K562 (cell line): ENCODE measurements at regions not wholly inside any gene's neighbourhood (a gene's known extent, or its start where the extent isn't known, plus 50 kb on each side); places are given as distances from the start of the nearest gene placed in this dataset.

ENCODE experiments used
- ATAC-seq: fragments of 200-7000 bp; cut with Tn5 transposase; 3 replicates; pipeline ENCODE4 v1.9.1; 2020; ENCODE audit warnings: moderate library complexity
- BruUV-seq: library from RNA; stranded (reverse); fragments of 400-500 nt; replicated peaks from 2 replicates; lab custom pipeline; 2021; lab: Mats Ljungman, UMichigan
- CTCF ChIA-PET: fragments of 300-600 bp; formaldehyde crosslinking; extraction: SDS; loops from one replicate; lab custom pipeline; 2021; ENCODE audit warnings: low intra/inter-chr PET ratio; lab: Yijun Ruan, JAX
- POLR2A ChIA-PET: fragments of 300-600, 350-650 bp; sonication (Branson Sonifier 250); formaldehyde crosslinking; extraction: SDS; loops from one replicate; lab custom pipeline; 2021; ENCODE audit warnings: antibody characterized with exemption, inconsistent platforms; lab: Yijun Ruan, JAX
- DNase-seq, 4 experiments: peaks; one replicate each; pipeline versions ENCODE4 v3.0.0 to v3.0.0-alpha.2; 2011 to 2018; ENCODE audit warnings: low spot score in 3 of 4, mixed read lengths in 3 of 4; ENCODE audit errors: extremely low read depth in 1 of 4
- FAIRE-seq: peaks from 2 replicates; lab custom pipeline; 2011; peaks lifted over from hg19 to GRCh38; lab: Jason Lieb, UNC
- H2AFZ ChIP-seq: 2 replicates; pipeline ENCODE4 v1.6.0; 2011; ENCODE audit warnings: low read depth, low read length, control low read depth, inconsistent platforms
- H3K27ac ChIP-seq: fragments of 200-600 bp; 3 replicates; pipeline ENCODE4 v1.8.0; 2011; ENCODE audit warnings: low read depth, mild to moderate bottlenecking, control low read depth, inconsistent platforms, low read length, moderate library complexity, mixed read lengths; ENCODE audit errors: extremely low read depth
- H3K27me3 ChIP-seq, 2 experiments: fragments of 300-600 bp in 1 of 2; 2 replicates in 1 of 2; 3 replicates in 1 of 2; pipeline versions ENCODE4 v1.6.0 to v1.8.0; 2011; ENCODE audit warnings: inconsistent platforms in 2 of 2, low read length in 2 of 2, mild to moderate bottlenecking in 1 of 2, mixed read lengths in 1 of 2, moderate library complexity in 1 of 2; ENCODE audit not compliant: control insufficient read depth in 2 of 2, insufficient read depth in 2 of 2
- H3K36me3 ChIP-seq: fragments of 300-600 bp; 3 replicates; pipeline ENCODE4 v1.8.0; 2011; ENCODE audit warnings: mild to moderate bottlenecking, low read length, inconsistent platforms; ENCODE audit not compliant: control insufficient read depth, insufficient read depth
- H3K4me1 ChIP-seq, 2 experiments: fragments of 200-600 bp in 1 of 2; replicated peaks in 1 of 2; 2 replicates in 1 of 2; 3 replicates in 1 of 2; pipeline versions ENCODE4 v1.5.1 to v1.8.0; 2011; ENCODE audit warnings: inconsistent platforms in 2 of 2, low read length in 2 of 2, mild to moderate bottlenecking in 1 of 2, mixed read lengths in 1 of 2, moderate library complexity in 1 of 2; ENCODE audit not compliant: control insufficient read depth in 2 of 2, insufficient read depth in 2 of 2
- H3K4me2 ChIP-seq: 2 replicates; pipeline ENCODE4 v1.6.1; 2011; ENCODE audit warnings: low read length, control low read depth, inconsistent platforms, mixed read lengths; ENCODE audit not compliant: insufficient read depth
- H3K4me3 ChIP-seq: fragments of 200-600 bp; sonication (generic), shearing (Covaris generic); 2 replicates; pipeline ENCODE4 v1.5.1; 2016; ENCODE audit warnings: control low read depth, inconsistent platforms
- H3K79me2 ChIP-seq: fragments of 200-600 bp; 3 replicates; pipeline ENCODE4 v1.8.0; 2011; ENCODE audit warnings: low read length, inconsistent platforms; ENCODE audit not compliant: control insufficient read depth, insufficient read depth
- H3K9ac ChIP-seq, 2 experiments: 2 replicates each; pipeline versions ENCODE4 v1.6.0 to v1.6.1; 2011; ENCODE audit warnings: low read depth in 2 of 2, low read length in 2 of 2, control low read depth in 1 of 2, inconsistent platforms in 1 of 2, mild to moderate bottlenecking in 1 of 2, mixed read lengths in 1 of 2; ENCODE audit not compliant: insufficient read depth in 1 of 2
- H3K9me1 ChIP-seq: one replicate; pipeline ENCODE4 v1.6.0; 2011; ENCODE audit warnings: inconsistent platforms, mild to moderate bottlenecking, low read length, moderate library complexity; ENCODE audit not compliant: control insufficient read depth, insufficient read depth
- H3K9me3 ChIP-seq: replicated peaks from 2 replicates; pipeline ENCODE4 v1.5.1; 2011; ENCODE audit warnings: low read depth, low read length, inconsistent platforms; ENCODE audit not compliant: control insufficient read depth, insufficient read depth
- H4K20me1 ChIP-seq: replicated peaks from 2 replicates; pipeline ENCODE4 v1.6.1; 2011; ENCODE audit warnings: low read length, inconsistent platforms, mixed read lengths; ENCODE audit not compliant: control insufficient read depth, insufficient read depth
- C11orf30 ChIP-seq: fragments of 450-650 bp; IDR thresholded peaks from 2 replicates; pipeline ENCODE4 v1.6.1; 2016; ENCODE audit warnings: low read depth, mild to moderate bottlenecking
- EWSR1 ChIP-seq: fragments of 450-650 bp; IDR thresholded peaks from 2 replicates; pipeline ENCODE4 v1.6.1; 2018; ENCODE audit warnings: borderline replicate concordance, mild to moderate bottlenecking, low read depth, moderate library complexity; ENCODE audit not compliant: partially characterized antibody
- FOXK2 ChIP-seq, 2 experiments: fragments of 450-650 bp; IDR thresholded peaks in 1 of 2; conservative IDR thresholded peaks in 1 of 2; 2 replicates each; pipeline ENCODE4 v1.6.1; 2016; ENCODE audit warnings: low read depth in 2 of 2, mild to moderate bottlenecking in 1 of 2
- HOXB6 ChIP-seq: fragments of 250-450 bp; sonication (Bioruptor Pico); IDR thresholded peaks from 2 replicates; pipeline ENCODE4 v1.5.1; 2022; ENCODE audit warnings: mild to moderate bottlenecking, borderline replicate concordance
- MTA2 ChIP-seq: fragments of 450-650 bp; IDR thresholded peaks from 2 replicates; pipeline ENCODE4 v1.6.1; 2016; ENCODE audit warnings: low read depth
- MXI1 ChIP-seq: IDR thresholded peaks from 2 replicates; pipeline ENCODE4 v1.6.1; 2011; ENCODE audit warnings: low read depth, mild to moderate bottlenecking, improper control_type of control experiment, low read length
- NFATC3 ChIP-seq: fragments of 450-650 bp; IDR thresholded peaks from 2 replicates; pipeline ENCODE4 v1.6.1; 2017; ENCODE audit warnings: mild to moderate bottlenecking
- NONO ChIP-seq, 2 experiments: fragments of 200-400 bp in 1 of 2; fragments of 450-650 bp in 1 of 2; formaldehyde crosslinking in 1 of 2; IDR thresholded peaks; 2 replicates each; pipeline ENCODE4 v1.6.1; 2017; ENCODE audit warnings: low read depth in 2 of 2, mild to moderate bottlenecking in 2 of 2, moderate library complexity in 2 of 2, low read length in 1 of 2
- PTRF ChIP-seq: fragments of 450-650 bp; IDR thresholded peaks from 2 replicates; pipeline ENCODE4 v1.6.1; 2016; ENCODE audit warnings: mild to moderate bottlenecking, missing genetic modification characterization, missing compliant biosample characterization
- RBM15 ChIP-seq: fragments of 200-400 bp; formaldehyde crosslinking; IDR thresholded peaks from 2 replicates; pipeline ENCODE4 v1.6.1; 2018; ENCODE audit warnings: mild to moderate bottlenecking, low read length, moderate library complexity; ENCODE audit not compliant: insufficient read depth
- SREBF2 ChIP-seq: sonication (generic); formaldehyde crosslinking; IDR thresholded peaks from 2 replicates; pipeline ENCODE4 v1.4.0; 2020; ENCODE audit warnings: mild to moderate bottlenecking, missing genetic modification reagents
- TAF7 ChIP-seq: fragments of 450-650 bp; IDR thresholded peaks from 2 replicates; pipeline ENCODE4 v1.6.1; 2016; ENCODE audit warnings: missing genetic modification characterization, missing compliant biosample characterization
- TARDBP ChIP-seq: fragments of 450-650 bp; IDR thresholded peaks from 2 replicates; pipeline ENCODE4 v1.6.1; 2016
- WHSC1 ChIP-seq: IDR thresholded peaks from one replicate; pipeline ENCODE4 v1.6.1; 2012; ENCODE audit warnings: low read length, control low read depth, inconsistent platforms
- ZNF232 ChIP-seq: sonication (generic); formaldehyde crosslinking; IDR thresholded peaks from 2 replicates; pipeline ENCODE4 v1.8.0; 2022; ENCODE audit warnings: mild to moderate bottlenecking, missing genetic modification reagents
- WGBS: fragments of 100-300 bp; shearing (Covaris generic); methylation state at CpG from one replicate; pipeline ENCODE4 v1.1.6; 2016; ENCODE audit warnings: low coverage, mixed read lengths; ENCODE audit not compliant: insufficient coverage; ENCODE audit errors: missing lambda C conversion rate; 5-methylcytosine and 5-hydroxymethylcytosine counted together
- in situ Hi-C: fragments of 300-500 bp; cut with MboI; formaldehyde crosslinking; loops from 4 replicates; pipeline ENCODE4 v1.15.0; 2018; ENCODE audit warnings: inconsistent platforms, mixed read lengths
- intact Hi-C: fragments of 100-400 bp; cut with micrococcal nuclease; formaldehyde crosslinking; loops from 2 replicates; pipeline ENCODE4 v1.14.2; 2022
- TF ChIP-seq, protein P1 (sequence below), 3 experiments: IDR thresholded peaks in 2 of 3; conservative IDR thresholded peaks in 1 of 3; 2 replicates each; pipeline ENCODE4 v1.5.1; 2011 to 2012; ENCODE audit warnings: low read length in 3 of 3, mild to moderate bottlenecking in 3 of 3, control low read depth in 2 of 3, improper control_type of control experiment in 1 of 3, inconsistent platforms in 1 of 3, low read depth in 1 of 3, mixed read lengths in 1 of 3, moderate library complexity in 1 of 3; ENCODE audit not compliant: insufficient read depth in 2 of 3

DNA sequence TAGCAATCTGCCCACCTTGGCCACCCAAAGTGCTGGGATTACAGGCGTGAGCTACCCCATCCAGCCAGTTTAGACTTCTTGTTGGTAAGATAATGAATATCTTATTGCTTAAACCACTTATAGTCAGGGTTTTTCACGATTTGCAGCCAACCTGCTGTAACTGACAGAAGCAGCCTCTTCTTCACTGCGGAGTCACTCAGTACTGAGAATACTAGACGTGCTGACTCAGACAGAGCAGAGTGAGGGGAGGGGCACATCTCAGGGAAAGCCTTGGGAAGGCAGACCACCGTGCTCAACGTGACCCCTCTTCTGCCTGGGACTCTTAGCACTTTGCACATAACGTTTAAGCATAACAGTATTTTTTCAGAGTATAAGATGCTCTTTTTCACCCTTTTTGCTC, 74.3 kb upstream of the ARHGEF7 start:
- H3K36me3 ChIP-seq: no peaks in the 10 kb centered on the region
- no peaks in the 10 kb centered on the region for H3K9me3 ChIP-seq
- in situ Hi-C loops: no loop called here
- H3K4me1 ChIP-seq: peaks cover 16 to 25% of the 10 kb centered on the region in 2 experiments; a peak in 4 of 5 replicates
- H3K4me3 ChIP-seq: no peak overlapping the region
- H4K20me1 ChIP-seq: no peaks in the 10 kb centered on the region
- DNase-seq (peak in 1 of 4 experiments; percentile 37), FAIRE-seq (peak; percentile 48), ATAC-seq (0 out of 3 replicates have a peak, but pooled peaks have one; percentile 46)
- H3K9me1 ChIP-seq: no peaks in the 10 kb centered on the region
- H3K9ac ChIP-seq: no peak overlapping the region
- ChIA-PET POLR2A (no interaction called here), CTCF (no interaction called here)
- H3K79me2 ChIP-seq: no peaks in the 10 kb centered on the region
- H3K27me3 ChIP-seq: no peaks in the 10 kb centered on the region
- no peak overlapping the region for H3K27ac ChIP-seq
- H3K4me2 ChIP-seq: 0 out of 2 replicates have a peak overlapping the region, but pooled peaks have one; percentile 27
- H2AFZ ChIP-seq: peak overlapping the region; percentile 28; the same call in 1 of the 2 replicates
- no peak for TF ChIP-seq RBM15
- TF ChIP-seq HOXB6 (CRISPR knock-in tag): no peak
- TF ChIP-seq C11orf30: peak; percentile 56
- TF ChIP-seq, all 486 proteins: peak for 1
- intact Hi-C loops: loop anchor here (10.0 kb wide), 1 partner anchor 446 kb away; no protein-coding TSS in a partner anchor
- no TSS peak for BruUV-seq
- WGBS: 17% methylated on average over 7 of the region's 7 CpGs

DNA sequence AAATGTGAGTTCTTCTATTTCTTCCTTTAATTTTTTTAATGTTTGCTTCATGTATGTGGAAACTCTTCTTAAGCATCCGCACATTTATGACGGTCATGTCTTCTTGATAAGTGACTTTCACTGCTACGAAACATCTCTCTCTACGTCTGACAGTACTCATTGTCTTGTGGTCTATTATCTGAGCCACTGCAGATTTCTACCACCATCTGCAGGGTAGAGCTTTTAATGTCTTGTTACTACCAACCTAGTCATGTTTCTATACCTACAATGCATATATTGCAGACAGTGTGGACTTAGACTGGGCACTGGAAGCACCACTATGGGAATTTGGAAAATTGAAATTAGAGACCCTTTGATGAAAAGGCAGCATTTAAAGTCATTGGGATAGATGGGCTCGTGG, 75.4 kb upstream of the ARHGEF7 start:
- peak; percentile 61 for FAIRE-seq
- no peak overlapping the region for H3K4me3 ChIP-seq
- H2AFZ ChIP-seq: no peak overlapping the region; the same call in 1 of the 2 replicates
- H3K9me1 ChIP-seq: no peaks in the 10 kb centered on the region
- no peaks in the 10 kb centered on the region for H3K79me2 ChIP-seq
- POLR2A ChIA-PET: no interaction called here
- in situ Hi-C loops (no loop called here), intact Hi-C loops (loop anchor here (5.0 to 10.0 kb wide), 2 partner anchors 72 to 445 kb away; no protein-coding TSS in a partner anchor)
- ATAC-seq: peak; percentile 52; the same call in 2 of the 3 replicates
- H3K36me3 ChIP-seq: no peaks in the 10 kb centered on the region
- peak in 2 of 4 experiments; percentile 24 to 49 for DNase-seq
- no peak overlapping the region for H3K9ac ChIP-seq
- CTCF ChIA-PET: no interaction called here
- H3K4me1 ChIP-seq: peaks cover 16 to 25% of the 10 kb centered on the region in 2 experiments; a peak in 4 of 5 replicates
- H3K9me3 ChIP-seq: no peaks in the 10 kb centered on the region
- no TSS peak for BruUV-seq
- 24% methylated on average over 5 of the region's 5 CpGs for WGBS
- no peaks in the 10 kb centered on the region for H4K20me1 ChIP-seq
- H3K4me2 ChIP-seq: no peak overlapping the region
- no peak overlapping the region for H3K27ac ChIP-seq
- no peaks in the 10 kb centered on the region for H3K27me3 ChIP-seq
- TF ChIP-seq, protein P1, sequence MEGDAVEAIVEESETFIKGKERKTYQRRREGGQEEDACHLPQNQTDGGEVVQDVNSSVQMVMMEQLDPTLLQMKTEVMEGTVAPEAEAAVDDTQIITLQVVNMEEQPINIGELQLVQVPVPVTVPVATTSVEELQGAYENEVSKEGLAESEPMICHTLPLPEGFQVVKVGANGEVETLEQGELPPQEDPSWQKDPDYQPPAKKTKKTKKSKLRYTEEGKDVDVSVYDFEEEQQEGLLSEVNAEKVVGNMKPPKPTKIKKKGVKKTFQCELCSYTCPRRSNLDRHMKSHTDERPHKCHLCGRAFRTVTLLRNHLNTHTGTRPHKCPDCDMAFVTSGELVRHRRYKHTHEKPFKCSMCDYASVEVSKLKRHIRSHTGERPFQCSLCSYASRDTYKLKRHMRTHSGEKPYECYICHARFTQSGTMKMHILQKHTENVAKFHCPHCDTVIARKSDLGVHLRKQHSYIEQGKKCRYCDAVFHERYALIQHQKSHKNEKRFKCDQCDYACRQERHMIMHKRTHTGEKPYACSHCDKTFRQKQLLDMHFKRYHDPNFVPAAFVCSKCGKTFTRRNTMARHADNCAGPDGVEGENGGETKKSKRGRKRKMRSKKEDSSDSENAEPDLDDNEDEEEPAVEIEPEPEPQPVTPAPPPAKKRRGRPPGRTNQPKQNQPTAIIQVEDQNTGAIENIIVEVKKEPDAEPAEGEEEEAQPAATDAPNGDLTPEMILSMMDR (IDR thresholded peaks at IDR 0.05 in 2 of 3, conservative IDR thresholded peaks at IDR 0.05 in 1 of 3; ENCODE audit: insufficient read depth in 2 of 3, low read depth in 1 of 3, low read length in 3 of 3): peak in 1 of 3 experiments; percentile 35; a peak in 2 of 6 replicates
- no peak for TF ChIP-seq NONO (IDR thresholded peaks at IDR 0.05; ENCODE audit: low read depth in 2 of 2, low read length in 1 of 2)
- no peak for TF ChIP-seq PTRF (tag)
- no peak for TF ChIP-seq ZNF232 (CRISPR knock-in tag)
- TF ChIP-seq FOXK2 (conservative IDR thresholded peaks at IDR 0.05 in 1 of 2, IDR thresholded peaks at IDR 0.05 in 1 of 2; ENCODE audit: low read depth in 2 of 2): 0 out of 4 replicates have a peak, but pooled peaks of 1 of the 2 experiments have one; percentile 25
- no peak for TF ChIP-seq MTA2
- TF ChIP-seq TARDBP: no peak
- TF ChIP-seq WHSC1: no peak
- no peak for TF ChIP-seq TAF7 (tag)
- TF ChIP-seq EWSR1: no peak
- TF ChIP-seq SREBF2 (CRISPR knock-in tag): no peak
- TF ChIP-seq MXI1: no peak
- TF ChIP-seq NFATC3: no peak
